HFFc6 (cell line): ENCODE measurements at regions not wholly inside any gene's neighbourhood (a gene's known extent, or its start where the extent isn't known, plus 50 kb on each side); places are given as distances from the start of the nearest gene placed in this dataset.

Experiments used
- DNase-seq: peaks from one replicate; pipeline ENCODE4 v3.0.0-alpha.2; 2018
- H3K27ac Mint-ChIP-seq: 2 replicates; pipeline ENCODE4 v1.8.0; 2020; ENCODE audit warnings: mild to moderate bottlenecking, mixed read lengths
- H3K27me3 Mint-ChIP-seq: 2 replicates; pipeline ENCODE4 v1.8.0; 2021; ENCODE audit warnings: mild to moderate bottlenecking, moderate library complexity, mixed read lengths; ENCODE audit not compliant: insufficient read depth
- H3K36me3 Mint-ChIP-seq: 2 replicates; pipeline ENCODE4 v1.8.0; 2021; ENCODE audit warnings: low read depth, mixed read lengths
- H3K4me1 Mint-ChIP-seq: 2 replicates; pipeline ENCODE4 v1.8.0; 2020; ENCODE audit warnings: low read depth, mixed read lengths
- H3K4me3 Mint-ChIP-seq: 2 replicates; pipeline ENCODE4 v1.8.0; 2020; ENCODE audit warnings: mild to moderate bottlenecking, moderate library complexity, mixed read lengths
- H3K9me3 Mint-ChIP-seq: 2 replicates; pipeline ENCODE4 v1.8.0; 2020; ENCODE audit warnings: mild to moderate bottlenecking, mixed read lengths
- TF ChIP-seq, protein P1 (sequence below): fragments of 200-600 bp; sonication (generic); IDR thresholded peaks from 2 replicates; pipeline ENCODE4 v1.5.0; 2021; ENCODE audit warnings: antibody characterized with exemption, mild to moderate bottlenecking

DNA sequence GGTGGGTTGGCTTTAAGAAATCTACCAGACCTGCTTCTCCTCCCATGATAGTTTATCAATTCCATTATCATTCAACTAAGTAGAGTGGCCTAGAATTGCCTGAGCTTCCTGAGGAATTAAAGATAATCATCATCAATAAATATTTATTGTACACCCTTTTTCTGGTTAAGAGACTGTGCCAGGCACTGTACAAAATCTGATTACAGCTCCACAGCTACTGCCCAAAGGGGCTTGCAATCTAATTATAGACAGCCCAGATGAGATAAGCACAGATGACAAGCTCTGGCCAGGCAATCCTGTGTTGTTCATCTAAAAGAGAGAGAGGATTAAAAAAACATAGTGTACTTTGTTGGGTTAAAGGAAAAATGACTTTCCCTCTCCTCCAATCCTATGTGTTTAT, 586.4 kb downstream of the GATA3 start:
- DNase-seq: no peak
- Mint-ChIP-seq H3K4me3 (no peak overlapping the region), H3K9me3 (peaks cover 62% of the 10 kb centered on the region), H3K4me1 (no peaks in the 10 kb centered on the region), H3K27me3 (no peaks in the 10 kb centered on the region; the same call in 1 of the 2 replicates), H3K27ac (no peak overlapping the region), H3K36me3 (no peaks in the 10 kb centered on the region)
- TF ChIP-seq, protein P1, sequence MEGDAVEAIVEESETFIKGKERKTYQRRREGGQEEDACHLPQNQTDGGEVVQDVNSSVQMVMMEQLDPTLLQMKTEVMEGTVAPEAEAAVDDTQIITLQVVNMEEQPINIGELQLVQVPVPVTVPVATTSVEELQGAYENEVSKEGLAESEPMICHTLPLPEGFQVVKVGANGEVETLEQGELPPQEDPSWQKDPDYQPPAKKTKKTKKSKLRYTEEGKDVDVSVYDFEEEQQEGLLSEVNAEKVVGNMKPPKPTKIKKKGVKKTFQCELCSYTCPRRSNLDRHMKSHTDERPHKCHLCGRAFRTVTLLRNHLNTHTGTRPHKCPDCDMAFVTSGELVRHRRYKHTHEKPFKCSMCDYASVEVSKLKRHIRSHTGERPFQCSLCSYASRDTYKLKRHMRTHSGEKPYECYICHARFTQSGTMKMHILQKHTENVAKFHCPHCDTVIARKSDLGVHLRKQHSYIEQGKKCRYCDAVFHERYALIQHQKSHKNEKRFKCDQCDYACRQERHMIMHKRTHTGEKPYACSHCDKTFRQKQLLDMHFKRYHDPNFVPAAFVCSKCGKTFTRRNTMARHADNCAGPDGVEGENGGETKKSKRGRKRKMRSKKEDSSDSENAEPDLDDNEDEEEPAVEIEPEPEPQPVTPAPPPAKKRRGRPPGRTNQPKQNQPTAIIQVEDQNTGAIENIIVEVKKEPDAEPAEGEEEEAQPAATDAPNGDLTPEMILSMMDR: no peak

DNA sequence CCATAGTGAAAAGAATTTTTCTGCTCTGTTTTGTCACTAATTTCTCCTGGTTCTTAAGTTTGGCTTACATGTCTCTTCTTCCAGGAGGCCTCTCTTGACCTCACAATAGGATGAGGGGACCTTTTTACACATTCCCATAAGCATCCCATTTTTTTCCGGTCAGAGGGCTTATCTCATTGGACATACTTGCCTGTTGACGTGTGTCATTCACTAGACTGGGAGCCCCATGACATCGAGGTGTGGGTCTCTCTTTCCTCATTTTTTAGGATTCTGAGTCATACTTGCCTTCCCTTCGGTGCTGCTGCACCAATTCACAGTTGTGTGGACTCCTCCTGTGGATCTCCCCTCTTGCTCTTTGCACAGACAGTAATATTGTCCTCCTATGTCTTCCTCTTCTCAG, 601.8 kb downstream of the GATA3 start:
- no peaks in the 10 kb centered on the region for H3K4me1 Mint-ChIP-seq
- H3K4me3 Mint-ChIP-seq: no peak overlapping the region
- no peak overlapping the region for H3K27ac Mint-ChIP-seq
- no peak for DNase-seq
- no peaks in the 10 kb centered on the region; the same call in 1 of the 2 replicates for H3K27me3 Mint-ChIP-seq
- peaks cover 42% of the 10 kb centered on the region for H3K9me3 Mint-ChIP-seq
- H3K36me3 Mint-ChIP-seq: 0 out of 2 replicates have a peak, but pooled peaks cover 6% of the 10 kb centered on the region
- TF ChIP-seq, protein P1: no peak

DNA sequence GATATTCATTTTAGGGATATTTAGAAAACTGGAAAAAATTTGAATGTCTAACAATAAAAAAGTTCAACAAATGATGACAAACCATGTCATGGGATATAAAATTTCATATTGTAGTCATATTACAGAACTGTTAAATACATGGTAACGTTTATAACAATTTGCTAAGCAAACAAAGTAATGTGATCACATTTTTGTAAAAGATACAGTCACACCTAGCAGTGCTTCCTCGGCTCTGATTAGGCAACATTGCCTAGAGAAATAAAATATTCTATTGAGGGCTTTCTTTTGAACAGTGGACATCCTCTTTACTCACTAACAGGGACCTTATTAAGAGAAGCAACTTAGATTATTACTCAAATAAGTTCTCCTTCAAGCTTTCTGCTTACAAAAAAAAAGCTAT, 605.5 kb downstream of the GATA3 start:
- no peak overlapping the region for H3K27ac Mint-ChIP-seq
- H3K4me1 Mint-ChIP-seq: no peaks in the 10 kb centered on the region
- peaks cover 32% of the 10 kb centered on the region for H3K9me3 Mint-ChIP-seq
- H3K27me3 Mint-ChIP-seq: no peaks in the 10 kb centered on the region; the same call in 1 of the 2 replicates
- H3K36me3 Mint-ChIP-seq: peaks cover 11% of the 10 kb centered on the region
- H3K4me3 Mint-ChIP-seq: no peak overlapping the region
- no peak for DNase-seq
- TF ChIP-seq, protein P1: no peak

DNA sequence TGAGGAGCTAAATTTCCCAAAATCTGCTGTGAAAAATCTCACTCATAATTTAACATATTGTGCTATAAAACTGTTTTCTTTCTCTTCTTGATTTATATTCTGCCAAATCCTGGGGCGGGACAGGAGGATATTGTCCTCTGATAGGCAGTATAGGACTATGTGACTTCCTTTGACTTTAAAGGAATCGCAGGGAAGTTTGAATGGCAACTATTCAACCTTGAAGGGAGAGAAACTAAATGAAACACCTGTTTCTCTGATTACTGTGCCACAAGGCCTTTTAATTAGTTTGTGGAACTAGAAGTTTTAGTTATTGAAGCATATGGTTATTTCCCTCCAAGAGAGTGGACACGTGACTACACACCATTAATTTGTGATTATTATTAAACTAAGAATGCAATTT, 607.4 kb downstream of the GATA3 start:
- no peak for DNase-seq
- Mint-ChIP-seq H3K4me3 (no peak overlapping the region), H3K9me3 (peaks cover 27% of the 10 kb centered on the region), H3K4me1 (no peaks in the 10 kb centered on the region), H3K27me3 (no peaks in the 10 kb centered on the region), H3K27ac (no peak overlapping the region), H3K36me3 (peaks cover 5% of the 10 kb centered on the region)
- TF ChIP-seq, protein P1: no peak

DNA sequence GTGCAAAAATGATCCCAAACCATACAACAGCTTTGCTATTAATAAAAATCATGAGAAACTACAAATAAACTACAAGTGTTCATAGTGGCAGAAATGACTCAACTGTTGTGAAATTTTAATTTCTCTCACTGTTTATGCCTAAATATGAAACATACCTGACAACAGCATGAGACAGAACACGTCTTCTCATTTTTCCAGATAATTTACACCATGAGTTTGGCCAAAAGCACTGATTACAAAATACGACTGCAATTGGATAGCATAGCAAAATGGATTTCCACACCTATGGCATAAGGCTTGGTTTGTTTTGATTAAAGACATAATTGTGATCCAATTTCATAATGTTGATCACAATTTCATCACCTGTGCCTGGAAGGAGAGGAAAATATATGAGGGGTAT, 608.6 kb downstream of the GATA3 start:
- Mint-ChIP-seq H3K4me1 (no peaks in the 10 kb centered on the region), H3K9me3 (peaks cover 27% of the 10 kb centered on the region), H3K27ac (no peak overlapping the region), H3K27me3 (no peaks in the 10 kb centered on the region), H3K36me3 (peaks cover 5% of the 10 kb centered on the region), H3K4me3 (no peak overlapping the region)
- TF ChIP-seq, protein P1: no peak
- no peak for DNase-seq

DNA sequence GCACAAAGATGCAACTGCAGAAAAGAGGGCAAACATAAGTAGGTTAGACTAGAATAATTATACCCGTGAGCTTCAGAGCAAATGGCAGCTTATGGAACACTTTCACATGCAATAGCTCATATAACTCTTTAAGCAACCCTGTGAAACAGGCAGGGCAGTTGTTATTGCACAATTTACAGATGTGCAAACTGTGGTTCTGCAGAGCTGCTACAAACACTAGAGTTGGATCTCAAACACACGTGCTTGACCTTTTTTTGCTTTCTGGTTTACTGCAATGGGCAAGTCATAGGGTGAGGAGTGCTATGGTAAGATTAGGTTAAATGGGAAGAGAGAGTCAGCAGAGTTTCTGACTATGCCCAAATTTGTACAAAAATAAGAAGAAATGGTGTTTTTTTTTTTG, 610.8 kb downstream of the GATA3 start:
- no peak overlapping the region for H3K27ac Mint-ChIP-seq
- peaks cover 5% of the 10 kb centered on the region for H3K36me3 Mint-ChIP-seq
- no peak for DNase-seq
- TF ChIP-seq, protein P1: no peak
- H3K9me3 Mint-ChIP-seq: peaks cover 32% of the 10 kb centered on the region
- H3K4me1 Mint-ChIP-seq: no peaks in the 10 kb centered on the region
- no peak overlapping the region for H3K4me3 Mint-ChIP-seq
- H3K27me3 Mint-ChIP-seq: no peaks in the 10 kb centered on the region
